GM12864 (cell line): ENCODE measurements at regions not wholly inside any gene's neighbourhood (a gene's known extent, or its start where the extent isn't known, plus 50 kb on each side); places are given as distances from the start of the nearest gene placed in this dataset.

ENCODE experiments used
- DNase-seq: peaks from one replicate; pipeline ENCODE4 v3.0.0-alpha.2; 2011; ENCODE audit warnings: low read depth
- H3K4me3 ChIP-seq: 2 replicates; pipeline ENCODE4 v1.5.1; 2011; ENCODE audit warnings: mild to moderate bottlenecking, low read depth, low read length, control low read depth
- TF ChIP-seq, protein P1 (sequence below): IDR thresholded peaks from 2 replicates; pipeline ENCODE4 v1.5.1; 2011; ENCODE audit warnings: low read depth, mild to moderate bottlenecking, moderate library complexity, low read length, control low read depth, inconsistent platforms; ENCODE audit errors: missing control alignments

DNA sequence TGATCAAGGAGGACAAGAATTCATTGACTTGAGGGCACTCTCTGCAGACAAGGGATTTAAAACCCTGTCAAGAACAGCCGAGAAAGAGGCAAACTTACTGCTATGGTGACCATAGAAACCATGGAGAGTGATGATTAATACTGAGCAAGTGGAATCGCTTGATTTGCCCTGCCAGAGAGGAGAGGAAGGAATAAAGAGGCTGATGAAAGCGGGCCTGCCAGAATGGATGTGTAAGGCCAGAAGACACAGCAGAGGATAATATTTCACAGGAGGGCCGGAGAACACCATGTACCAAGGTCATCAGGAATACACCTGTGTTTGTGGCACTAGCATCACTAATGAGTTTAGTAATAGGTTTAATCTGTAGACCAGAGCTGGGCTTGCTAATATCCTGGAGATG, 221.8 kb upstream of the DCN start:
- H3K4me3 ChIP-seq, result no peak overlapping the region
- no peak for DNase-seq
- TF ChIP-seq, protein P1, sequence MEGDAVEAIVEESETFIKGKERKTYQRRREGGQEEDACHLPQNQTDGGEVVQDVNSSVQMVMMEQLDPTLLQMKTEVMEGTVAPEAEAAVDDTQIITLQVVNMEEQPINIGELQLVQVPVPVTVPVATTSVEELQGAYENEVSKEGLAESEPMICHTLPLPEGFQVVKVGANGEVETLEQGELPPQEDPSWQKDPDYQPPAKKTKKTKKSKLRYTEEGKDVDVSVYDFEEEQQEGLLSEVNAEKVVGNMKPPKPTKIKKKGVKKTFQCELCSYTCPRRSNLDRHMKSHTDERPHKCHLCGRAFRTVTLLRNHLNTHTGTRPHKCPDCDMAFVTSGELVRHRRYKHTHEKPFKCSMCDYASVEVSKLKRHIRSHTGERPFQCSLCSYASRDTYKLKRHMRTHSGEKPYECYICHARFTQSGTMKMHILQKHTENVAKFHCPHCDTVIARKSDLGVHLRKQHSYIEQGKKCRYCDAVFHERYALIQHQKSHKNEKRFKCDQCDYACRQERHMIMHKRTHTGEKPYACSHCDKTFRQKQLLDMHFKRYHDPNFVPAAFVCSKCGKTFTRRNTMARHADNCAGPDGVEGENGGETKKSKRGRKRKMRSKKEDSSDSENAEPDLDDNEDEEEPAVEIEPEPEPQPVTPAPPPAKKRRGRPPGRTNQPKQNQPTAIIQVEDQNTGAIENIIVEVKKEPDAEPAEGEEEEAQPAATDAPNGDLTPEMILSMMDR, result no peak

DNA sequence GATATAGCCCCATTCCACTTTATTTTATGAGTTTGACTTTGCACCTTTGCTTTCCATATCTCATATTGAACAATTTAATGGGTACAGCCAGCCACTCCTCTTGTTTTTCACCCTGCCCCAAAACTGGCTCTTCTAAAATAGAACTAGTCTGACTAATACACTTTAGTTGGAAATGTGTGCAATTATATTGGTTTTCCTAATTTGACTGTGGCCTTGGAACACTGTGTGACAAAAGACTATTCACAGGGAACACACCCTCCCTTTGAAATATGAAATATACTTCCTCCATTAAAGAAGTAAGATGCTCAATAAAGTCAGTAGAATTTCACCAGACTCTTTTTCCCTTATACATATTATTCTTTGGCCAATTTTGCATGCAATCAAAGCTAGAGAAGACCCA, 218.6 kb upstream of the DCN start:
- TF ChIP-seq, protein P1, result no peak
- DNase-seq, result no peak
- H3K4me3 ChIP-seq, result no peak overlapping the region

DNA sequence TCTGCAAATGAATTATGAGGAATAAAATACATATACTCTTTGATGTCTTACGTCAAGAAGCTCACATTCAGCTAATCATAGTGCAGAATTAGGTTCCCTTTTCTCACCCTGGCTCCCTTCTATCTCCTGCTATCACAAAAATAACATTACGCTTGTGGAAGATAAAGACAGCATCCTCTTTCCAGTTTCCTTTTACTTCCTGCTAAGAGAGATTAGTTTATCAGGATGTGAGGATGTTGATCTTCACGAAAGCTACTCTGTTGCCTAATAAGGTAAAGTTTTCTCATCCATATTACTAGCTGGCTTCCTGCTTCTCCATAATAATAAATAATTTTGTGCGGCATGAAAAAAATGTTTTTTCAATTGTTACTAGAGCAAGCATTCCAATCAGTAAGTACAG, 217.7 kb upstream of the DCN start:
- TF ChIP-seq, protein P1, result no peak
- no peak overlapping the region for H3K4me3 ChIP-seq
- DNase-seq, result no peak

DNA sequence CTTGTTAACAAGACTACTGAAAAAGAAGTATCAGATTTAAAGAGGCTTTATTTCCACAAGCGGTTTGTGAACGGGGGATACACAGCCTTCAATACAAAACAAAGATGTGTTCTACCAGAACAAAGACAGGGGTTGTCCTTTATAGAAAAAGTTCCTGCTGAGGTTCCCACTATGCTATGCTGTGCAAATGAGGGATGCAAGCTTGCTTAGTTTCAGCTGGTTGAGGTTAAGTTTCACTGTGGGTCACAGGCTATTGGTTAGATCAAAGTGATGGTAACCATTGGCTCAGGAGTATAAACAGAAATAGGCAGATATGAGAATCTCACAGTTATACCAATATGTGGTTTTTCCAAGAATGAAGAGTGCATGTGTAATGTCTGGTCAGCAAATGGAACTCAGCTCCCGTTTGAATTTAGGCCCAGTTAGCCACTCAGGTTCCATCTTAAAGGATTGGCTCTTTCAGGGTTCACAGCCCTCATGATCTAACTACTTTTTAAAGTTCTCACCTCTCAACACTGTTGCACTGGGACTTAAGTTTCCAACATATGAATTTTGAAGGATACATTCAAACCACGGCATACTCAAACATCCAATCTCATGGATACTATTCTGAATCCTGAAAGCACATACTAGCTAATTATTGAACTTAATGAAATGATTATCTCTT, 215.4 kb upstream of the DCN start:
- no peak for DNase-seq
- H3K4me3 ChIP-seq, result no peak overlapping the region
- TF ChIP-seq, protein P1, result no peak

DNA sequence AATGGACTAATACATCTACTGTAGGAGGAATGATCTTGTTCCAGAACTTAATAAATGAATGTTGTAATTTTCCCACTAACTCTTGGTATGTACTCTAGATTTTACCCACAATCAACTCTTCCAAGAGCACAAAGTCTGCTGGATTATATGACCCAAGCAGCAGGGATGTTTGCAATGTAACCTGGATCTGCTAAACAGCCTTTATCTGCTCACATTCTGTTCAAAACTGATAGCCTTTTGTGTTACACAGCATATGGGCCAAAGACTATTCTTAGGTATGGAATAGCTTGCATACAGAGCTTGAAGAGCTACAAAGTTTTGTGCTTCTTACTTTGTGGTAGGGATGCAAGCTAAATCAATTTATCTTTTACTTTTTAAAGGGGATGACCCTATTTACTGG, 213.7 kb upstream of the DCN start:
- no peak overlapping the region for H3K4me3 ChIP-seq
- TF ChIP-seq, protein P1, result no peak
- DNase-seq, result no peak

DNA sequence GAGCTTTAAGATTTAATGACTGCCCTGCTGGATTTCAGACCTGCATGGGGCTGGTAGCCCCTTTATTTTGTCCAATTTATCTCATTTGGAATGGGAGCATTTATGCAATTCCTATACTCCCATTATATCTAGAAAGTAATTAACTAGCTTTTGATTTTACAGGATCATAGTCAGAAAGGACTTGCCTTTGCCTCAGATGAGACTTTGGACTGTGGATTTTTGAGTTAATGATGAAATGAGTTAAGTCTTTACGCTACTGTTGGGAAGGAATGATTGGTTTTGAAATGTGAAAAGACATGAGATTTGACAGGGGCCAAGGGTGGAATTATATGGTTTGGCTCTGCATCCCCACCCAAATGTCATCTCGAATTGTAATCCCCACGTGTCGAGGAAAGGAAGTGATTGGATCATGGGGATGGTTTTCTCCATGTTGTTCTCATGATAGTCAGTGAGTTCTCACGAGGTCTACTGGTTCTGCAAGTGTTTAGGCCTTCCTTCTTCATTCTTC, 213.1 kb upstream of the DCN start:
- no peak for DNase-seq
- TF ChIP-seq, protein P1, result no peak
- H3K4me3 ChIP-seq, result no peak overlapping the region

DNA sequence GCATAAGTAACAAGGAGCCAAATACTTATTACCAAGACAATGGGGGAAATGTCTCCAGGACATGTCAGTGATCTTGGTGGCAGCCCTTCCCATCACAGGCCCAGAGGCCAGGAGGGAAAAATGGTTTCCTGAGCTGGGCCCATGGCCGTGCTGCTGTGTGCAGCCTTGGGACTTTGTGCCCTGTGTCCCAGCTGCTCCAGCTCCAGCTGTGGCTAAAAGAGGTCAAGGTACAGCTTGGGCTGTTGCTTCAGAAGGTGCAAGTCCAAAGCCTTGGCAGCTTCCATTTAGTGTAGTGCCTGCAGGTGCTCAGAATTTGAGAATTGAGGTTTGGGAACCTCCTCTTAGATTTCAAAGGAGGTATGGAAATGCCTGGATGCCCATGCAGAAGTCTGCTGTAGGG, 212.3 kb upstream of the DCN start:
- TF ChIP-seq, protein P1, result no peak
- no peak overlapping the region for H3K4me3 ChIP-seq
- no peak for DNase-seq
